ENCODE measurements at regions not wholly inside any gene's neighbourhood (a gene's known extent, or its start where the extent isn't known, plus 50 kb on each side); places are given as distances from the start of the nearest gene placed in this dataset.
"Not testable (repeated sequence)": the region's sequence is repeated elsewhere in the genome, so short reads cannot be mapped to it uniquely, and the experiment has no call there.

DNA sequence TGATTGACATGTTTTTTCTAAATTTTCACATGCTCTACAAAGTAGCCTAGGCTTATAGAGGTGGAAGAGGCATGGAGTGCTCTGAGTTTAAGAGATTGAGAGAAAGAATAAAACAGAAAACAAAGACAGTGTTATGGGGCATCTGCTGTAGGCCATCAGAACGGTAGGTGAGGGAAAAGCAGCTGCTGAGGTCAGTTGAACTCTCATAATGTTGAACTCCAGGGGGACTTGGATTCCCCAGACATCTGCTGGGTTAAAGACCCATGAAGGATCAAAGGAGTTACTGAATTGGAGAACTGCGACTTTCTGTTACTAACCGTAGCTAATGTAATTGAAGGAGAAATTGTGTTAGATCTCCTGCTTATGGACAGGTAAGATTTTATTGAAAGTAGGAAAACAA is 333.9 kb downstream of the TFAP2B start:
- no peak overlapping the region for H3K4me2 ChIP-seq (ENCODE audit: low read length)

GRCh38 chr6:51153109-51153508 is 334.4 kb downstream of the TFAP2B start:
- no peaks in the 10 kb centered on the region for H3K79me2 ChIP-seq (replicated peaks; ENCODE audit: insufficient read depth, low read length)
- H3K9me3 ChIP-seq (ENCODE audit: low read length) = no peaks in the 10 kb centered on the region
- H3K4me3 ChIP-seq (ENCODE audit: low read length) = no peak overlapping the region
- H3F3A ChIP-seq (ENCODE audit: insufficient read depth, low read length, poor library complexity, severe bottlenecking) = no peaks in the 10 kb centered on the region
- H3K36me3 ChIP-seq (ENCODE audit: insufficient read depth, low read length) = no peaks in the 10 kb centered on the region
- TF ChIP-seq POLR2AphosphoS5 (IDR thresholded peaks at IDR 0.05) (no peak), EP300 (conservative IDR thresholded peaks at IDR 0.05; ENCODE audit: poor library complexity, severe bottlenecking) (no peak), TAF1 (IDR thresholded peaks at IDR 0.05; ENCODE audit: low read depth) (no peak), MXI1 (conservative IDR thresholded peaks at IDR 0.05; ENCODE audit: poor library complexity, severe bottlenecking) (no peak), RAD21 (conservative IDR thresholded peaks at IDR 0.05) (no peak), SMC3 (conservative IDR thresholded peaks at IDR 0.05; ENCODE audit: poor library complexity) (no peak), EZH2 (IDR thresholded peaks at IDR 0.05; ENCODE audit: borderline replicate concordance, insufficient read depth, low read length, poor library complexity, severe bottlenecking) (no peak), CTCF (IDR thresholded peaks at IDR 0.05; ENCODE audit: poor library complexity, severe bottlenecking) (no peak)
- TF ChIP-seq, protein P1, sequence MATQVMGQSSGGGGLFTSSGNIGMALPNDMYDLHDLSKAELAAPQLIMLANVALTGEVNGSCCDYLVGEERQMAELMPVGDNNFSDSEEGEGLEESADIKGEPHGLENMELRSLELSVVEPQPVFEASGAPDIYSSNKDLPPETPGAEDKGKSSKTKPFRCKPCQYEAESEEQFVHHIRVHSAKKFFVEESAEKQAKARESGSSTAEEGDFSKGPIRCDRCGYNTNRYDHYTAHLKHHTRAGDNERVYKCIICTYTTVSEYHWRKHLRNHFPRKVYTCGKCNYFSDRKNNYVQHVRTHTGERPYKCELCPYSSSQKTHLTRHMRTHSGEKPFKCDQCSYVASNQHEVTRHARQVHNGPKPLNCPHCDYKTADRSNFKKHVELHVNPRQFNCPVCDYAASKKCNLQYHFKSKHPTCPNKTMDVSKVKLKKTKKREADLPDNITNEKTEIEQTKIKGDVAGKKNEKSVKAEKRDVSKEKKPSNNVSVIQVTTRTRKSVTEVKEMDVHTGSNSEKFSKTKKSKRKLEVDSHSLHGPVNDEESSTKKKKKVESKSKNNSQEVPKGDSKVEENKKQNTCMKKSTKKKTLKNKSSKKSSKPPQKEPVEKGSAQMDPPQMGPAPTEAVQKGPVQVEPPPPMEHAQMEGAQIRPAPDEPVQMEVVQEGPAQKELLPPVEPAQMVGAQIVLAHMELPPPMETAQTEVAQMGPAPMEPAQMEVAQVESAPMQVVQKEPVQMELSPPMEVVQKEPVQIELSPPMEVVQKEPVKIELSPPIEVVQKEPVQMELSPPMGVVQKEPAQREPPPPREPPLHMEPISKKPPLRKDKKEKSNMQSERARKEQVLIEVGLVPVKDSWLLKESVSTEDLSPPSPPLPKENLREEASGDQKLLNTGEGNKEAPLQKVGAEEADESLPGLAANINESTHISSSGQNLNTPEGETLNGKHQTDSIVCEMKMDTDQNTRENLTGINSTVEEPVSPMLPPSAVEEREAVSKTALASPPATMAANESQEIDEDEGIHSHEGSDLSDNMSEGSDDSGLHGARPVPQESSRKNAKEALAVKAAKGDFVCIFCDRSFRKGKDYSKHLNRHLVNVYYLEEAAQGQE (IDR thresholded peaks at IDR 0.05; ENCODE audit: borderline replicate concordance) = no peak
- no peak overlapping the region for H2AFZ ChIP-seq (ENCODE audit: low read depth, low read length)
- H3K9me2 ChIP-seq (ENCODE audit: insufficient read depth, low read length) = no peaks in the 10 kb centered on the region
- no peak overlapping the region for H3K4me2 ChIP-seq (ENCODE audit: low read length)
- H4K20me1 ChIP-seq (ENCODE audit: insufficient read depth) = no peaks in the 10 kb centered on the region
- H3K27ac ChIP-seq (ENCODE audit: low read length) = no peak overlapping the region
- H3K27me3 ChIP-seq (ENCODE audit: insufficient read depth, low read depth, low read length) = no peaks in the 10 kb centered on the region
- H3K9ac ChIP-seq (ENCODE audit: low read length) = no peak overlapping the region

More for the DNA sequence above, 333.9 kb downstream of the TFAP2B start:
- no peak overlapping the region for H3K4me3 ChIP-seq (ENCODE audit: low read length)
- no peak overlapping the region for H3K9ac ChIP-seq (ENCODE audit: low read length)
- H3K9me2 ChIP-seq (ENCODE audit: insufficient read depth, low read length) = no peaks in the 10 kb centered on the region
- no peak for TF ChIP-seq POLR2AphosphoS5 (IDR thresholded peaks at IDR 0.05)
- no peak for TF ChIP-seq TAF1 (IDR thresholded peaks at IDR 0.05; ENCODE audit: low read depth)
- TF ChIP-seq CTCF (IDR thresholded peaks at IDR 0.05; ENCODE audit: poor library complexity, severe bottlenecking) = no peak
- no peak for TF ChIP-seq EZH2 (IDR thresholded peaks at IDR 0.05; ENCODE audit: borderline replicate concordance, insufficient read depth, low read length, poor library complexity, severe bottlenecking)
- TF ChIP-seq SMC3 (conservative IDR thresholded peaks at IDR 0.05; ENCODE audit: poor library complexity) = no peak
- TF ChIP-seq MXI1 (conservative IDR thresholded peaks at IDR 0.05; ENCODE audit: poor library complexity, severe bottlenecking) = no peak
- TF ChIP-seq RAD21 (conservative IDR thresholded peaks at IDR 0.05) = no peak
- no peak for TF ChIP-seq EP300 (conservative IDR thresholded peaks at IDR 0.05; ENCODE audit: poor library complexity, severe bottlenecking)
- H3K36me3 ChIP-seq (ENCODE audit: insufficient read depth, low read length) = no peaks in the 10 kb centered on the region
- H3K27me3 ChIP-seq (ENCODE audit: insufficient read depth, low read depth, low read length) = no peaks in the 10 kb centered on the region
- no peak overlapping the region for H2AFZ ChIP-seq (ENCODE audit: low read depth, low read length)
- no peaks in the 10 kb centered on the region for H3K79me2 ChIP-seq (replicated peaks; ENCODE audit: insufficient read depth, low read length)
- H3F3A ChIP-seq (ENCODE audit: insufficient read depth, low read length, poor library complexity, severe bottlenecking) = no peaks in the 10 kb centered on the region
- no peaks in the 10 kb centered on the region for H3K9me3 ChIP-seq (ENCODE audit: low read length)
- H3K27ac ChIP-seq (ENCODE audit: low read length) = no peak overlapping the region
- H4K20me1 ChIP-seq (ENCODE audit: insufficient read depth) = no peaks in the 10 kb centered on the region

GRCh38 chr6:51154925-51155324 is 336.3 kb downstream of the TFAP2B start:
- H3K9ac ChIP-seq (ENCODE audit: low read length); H3K4me3 ChIP-seq (ENCODE audit: low read length); H3K9me3 ChIP-seq (ENCODE audit: low read length); H3K4me2 ChIP-seq (ENCODE audit: low read length); H3K79me2 ChIP-seq (replicated peaks; ENCODE audit: insufficient read depth, low read length); H3K9me2 ChIP-seq (ENCODE audit: insufficient read depth, low read length); H3K27ac ChIP-seq (ENCODE audit: low read length); H3F3A ChIP-seq (ENCODE audit: insufficient read depth, low read length, poor library complexity, severe bottlenecking); H3K36me3 ChIP-seq (ENCODE audit: insufficient read depth, low read length); H2AFZ ChIP-seq (ENCODE audit: low read depth, low read length); H4K20me1 ChIP-seq (ENCODE audit: insufficient read depth); H3K27me3 ChIP-seq (ENCODE audit: insufficient read depth, low read depth, low read length): not testable (repeated sequence)

DNA sequence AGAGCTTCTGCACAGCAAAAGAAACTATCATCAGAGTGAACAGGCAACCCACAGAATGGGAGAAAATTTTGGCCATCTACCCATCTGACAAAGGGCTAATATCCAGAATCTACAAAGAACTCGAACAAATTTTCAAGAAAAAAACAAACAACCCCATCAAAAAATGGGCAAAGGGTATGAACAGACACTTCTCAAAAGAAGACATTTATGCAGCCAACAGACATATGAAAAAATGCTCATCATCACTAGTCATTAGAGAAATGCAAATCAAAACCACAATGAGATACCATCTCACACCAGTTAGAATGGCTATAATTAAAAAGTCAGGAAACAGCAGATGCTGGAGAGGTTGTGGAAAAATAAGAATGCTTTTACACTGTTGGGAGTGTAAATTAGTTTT is 340.6 kb downstream of the TFAP2B start:
- H3F3A ChIP-seq (ENCODE audit: insufficient read depth, low read length, poor library complexity, severe bottlenecking); H3K36me3 ChIP-seq (ENCODE audit: insufficient read depth, low read length); H2AFZ ChIP-seq (ENCODE audit: low read depth, low read length); H3K4me3 ChIP-seq (ENCODE audit: low read length); H3K9ac ChIP-seq (ENCODE audit: low read length); H3K4me2 ChIP-seq (ENCODE audit: low read length); H3K27ac ChIP-seq (ENCODE audit: low read length); H3K79me2 ChIP-seq (replicated peaks; ENCODE audit: insufficient read depth, low read length); H3K27me3 ChIP-seq (ENCODE audit: insufficient read depth, low read depth, low read length); H3K9me3 ChIP-seq (ENCODE audit: low read length); H3K9me2 ChIP-seq (ENCODE audit: insufficient read depth, low read length); H4K20me1 ChIP-seq (ENCODE audit: insufficient read depth): not testable (repeated sequence)

Data from neural cell (in vitro differentiated cells).